Head of caudate nucleus (tissue), 42 donors: ENCODE measurements at regions not wholly inside any gene's neighbourhood (a gene's known extent, or its start where the extent isn't known, plus 50 kb on each side); places are given as distances from the start of the nearest gene placed in this dataset.
A peak's percentile ranks its signal among the peaks of the same experiment; 100 is the strongest.
"Not testable (repeated sequence)": the region's sequence is repeated elsewhere in the genome, so short reads cannot be mapped to it uniquely, and the experiment has no call there.

Source experiments
- DNase-seq, 42 donors: peaks; one replicate each; pipeline versions ENCODE4 v3.0.0 to v3.0.0-alpha.2; 2020 to 2021; ENCODE audit warnings: mixed read lengths in 7 of 42
- intact Hi-C: fragments of 100-400 bp; cut with DNase I; formaldehyde crosslinking; loops from one replicate; pipeline ENCODE4 v1.15.0; 2022

GRCh38 chr13:90893199-90893598, 454.3 kb upstream of the MIR17HG start:
- DNase-seq, intact Hi-C loops: not testable (repeated sequence)

- intact Hi-C loops: no loop called here
- no peak for DNase-seq
These were observed 451.5 kb upstream of the MIR17HG start for GRCh38 chr13:90896002-90896401.

GRCh38 chr13:90898811-90899210, 448.7 kb upstream of the MIR17HG start:
- no peak for DNase-seq
- intact Hi-C loops: no loop called here

GRCh38 chr13:90899416-90899815, 448.1 kb upstream of the MIR17HG start:
- no peak for DNase-seq
- intact Hi-C loops: no loop called here

- intact Hi-C loops: no loop called here
- DNase-seq: no peak
These were observed 445.2 kb upstream of the MIR17HG start for GRCh38 chr13:90902255-90902654.

- intact Hi-C loops: no loop called here
- no peak for DNase-seq
These were observed 440.9 kb upstream of the MIR17HG start for GRCh38 chr13:90906554-90906953.

- DNase-seq: no peak
- intact Hi-C loops: no loop called here
These were observed 438.7 kb upstream of the MIR17HG start for GRCh38 chr13:90908792-90909191.

- no peak for DNase-seq
- intact Hi-C loops: no loop called here
These were observed 437.4 kb upstream of the MIR17HG start for GRCh38 chr13:90910018-90910639.

GRCh38 chr13:90912247-90912646, 435.2 kb upstream of the MIR17HG start:
- DNase-seq: no peak
- intact Hi-C loops: no loop called here

DNA sequence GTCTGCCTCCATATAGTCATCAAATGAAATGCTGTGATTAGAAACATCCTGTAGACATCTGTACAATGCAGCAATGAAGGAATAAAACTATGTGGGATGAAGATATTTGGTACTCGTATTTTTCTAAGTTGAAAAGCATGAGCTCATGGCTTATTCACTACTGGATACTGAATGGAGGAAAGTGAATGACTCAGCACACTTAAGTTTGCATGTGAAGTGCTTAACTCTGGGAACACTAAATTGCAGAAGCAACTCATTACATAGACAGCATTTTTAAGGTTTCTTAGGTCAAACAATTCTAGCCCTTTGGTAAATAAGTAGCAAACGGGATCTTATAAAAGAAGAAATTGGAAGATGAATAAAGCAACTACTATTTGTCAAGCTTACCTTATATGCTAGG, 429.0 kb upstream of the MIR17HG start:
- peak in 2 of 42 donors; percentile 7 to 11 for DNase-seq

GRCh38 chr13:90919153-90919552, 428.3 kb upstream of the MIR17HG start:
- intact Hi-C loops: no loop called here

More for the DNA sequence above, 429.0 kb upstream of the MIR17HG start:
- intact Hi-C loops: no loop called here

GRCh38 chr13:90926459-90926858, 421.0 kb upstream of the MIR17HG start:
- intact Hi-C loops: no loop called here
- DNase-seq: no peak

More at GRCh38 chr13:90919153-90919552, 428.3 kb upstream of the MIR17HG start:
- DNase-seq: no peak

GRCh38 chr13:90928109-90928508, 419.4 kb upstream of the MIR17HG start:
- intact Hi-C loops: no loop called here
- no peak for DNase-seq

DNA sequence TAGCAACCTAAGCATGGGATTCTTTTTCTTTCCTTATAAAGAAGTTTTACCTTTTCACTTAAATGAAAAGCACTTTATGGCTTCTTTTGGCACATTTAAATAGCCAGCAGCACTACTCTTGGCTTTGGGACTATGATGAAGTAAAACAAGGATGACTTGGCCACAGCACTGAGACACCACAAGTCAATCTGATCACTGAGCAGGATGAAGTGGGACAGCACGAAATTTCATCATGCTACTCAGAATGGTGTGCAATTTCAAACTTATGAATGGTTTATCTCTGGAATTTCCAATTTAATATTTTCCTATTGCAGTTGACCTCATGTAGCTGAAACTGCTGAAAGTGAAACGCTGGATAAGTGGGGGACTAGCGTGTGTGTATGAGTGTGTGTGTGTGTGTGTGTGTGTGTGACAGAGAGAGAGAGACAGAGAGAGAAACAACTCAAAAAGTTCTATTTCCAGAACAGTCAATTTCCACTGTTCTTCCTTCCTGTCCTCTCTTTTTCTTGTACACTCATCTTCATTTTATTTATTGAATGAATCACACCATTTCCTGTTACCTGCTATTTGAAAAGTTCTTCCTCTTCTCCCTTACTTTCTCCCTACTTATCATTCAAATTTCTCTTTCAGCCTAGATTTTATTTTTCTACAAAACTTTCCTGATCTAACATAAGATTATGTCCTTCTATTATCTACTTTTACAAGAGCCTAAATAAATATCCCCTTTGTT, 414.2 kb upstream of the MIR17HG start:
- DNase-seq: no peak
- intact Hi-C loops: no loop called here

- intact Hi-C loops: no loop called here
- DNase-seq: no peak
These were observed 412.7 kb upstream of the MIR17HG start for GRCh38 chr13:90934741-90935140.

DNA sequence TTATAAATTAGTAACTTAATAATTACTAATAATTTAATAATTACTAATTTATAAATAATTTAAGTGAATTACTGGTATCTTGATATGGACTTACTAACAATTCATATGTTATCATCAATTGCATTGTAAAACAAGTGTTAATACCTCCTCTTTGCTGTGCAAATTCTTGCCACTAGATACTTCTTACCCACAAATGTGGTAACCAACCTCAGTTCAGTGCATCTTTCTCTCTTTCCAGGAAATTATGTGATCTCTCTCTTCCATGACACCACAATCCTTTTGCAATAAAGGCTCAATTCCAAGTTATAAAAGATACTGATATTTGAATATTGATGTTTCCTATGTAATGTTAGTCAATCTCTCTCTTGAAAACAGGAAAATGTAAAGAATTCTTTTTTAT, 408.6 kb upstream of the MIR17HG start:
- intact Hi-C loops: no loop called here
- DNase-seq: no peak

- intact Hi-C loops: no loop called here
- DNase-seq: no peak
These were observed 403.5 kb upstream of the MIR17HG start for GRCh38 chr13:90943946-90944345.

DNA sequence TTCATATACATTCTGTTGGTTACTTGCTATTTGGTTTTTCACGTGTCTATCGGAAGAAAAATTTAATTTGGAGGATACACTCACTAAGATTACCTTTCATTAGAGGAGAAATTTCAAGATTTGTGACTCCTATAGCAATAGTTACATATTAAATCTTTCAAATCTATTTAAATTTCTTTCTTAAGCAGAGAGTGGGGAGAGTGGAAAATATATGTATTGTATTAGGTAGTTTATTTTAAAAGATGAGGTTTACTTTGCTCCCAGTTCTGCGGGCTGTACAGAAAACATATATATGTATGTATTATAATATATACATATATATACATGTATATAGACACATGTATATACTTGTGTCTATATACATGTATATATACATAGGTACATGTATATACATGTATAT, 402.3 kb upstream of the MIR17HG start:
- intact Hi-C loops, DNase-seq: not testable (repeated sequence)

GRCh38 chr13:90946125-90946524, 401.4 kb upstream of the MIR17HG start:
- intact Hi-C loops, DNase-seq: not testable (repeated sequence)

DNA sequence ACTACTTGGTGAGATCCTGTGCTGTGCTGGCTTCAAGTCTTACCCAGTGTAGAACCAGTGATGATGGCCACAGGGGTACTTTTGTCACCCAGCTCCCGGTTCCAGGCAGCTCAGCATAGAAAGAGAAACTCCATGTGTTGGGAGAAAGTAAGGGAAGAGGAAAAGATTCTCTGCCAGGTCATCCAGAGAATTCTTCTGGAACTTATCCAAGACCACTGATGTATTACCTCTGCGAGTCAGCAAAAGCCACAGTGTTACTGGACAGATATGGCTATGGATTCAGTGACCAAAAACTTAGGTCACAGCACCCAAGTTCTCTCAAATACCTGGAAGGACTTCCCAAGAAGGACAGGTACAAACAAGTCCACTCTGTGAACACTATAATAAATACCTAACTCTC, 399.5 kb upstream of the MIR17HG start:
- no peak for DNase-seq
- intact Hi-C loops: no loop called here

DNA sequence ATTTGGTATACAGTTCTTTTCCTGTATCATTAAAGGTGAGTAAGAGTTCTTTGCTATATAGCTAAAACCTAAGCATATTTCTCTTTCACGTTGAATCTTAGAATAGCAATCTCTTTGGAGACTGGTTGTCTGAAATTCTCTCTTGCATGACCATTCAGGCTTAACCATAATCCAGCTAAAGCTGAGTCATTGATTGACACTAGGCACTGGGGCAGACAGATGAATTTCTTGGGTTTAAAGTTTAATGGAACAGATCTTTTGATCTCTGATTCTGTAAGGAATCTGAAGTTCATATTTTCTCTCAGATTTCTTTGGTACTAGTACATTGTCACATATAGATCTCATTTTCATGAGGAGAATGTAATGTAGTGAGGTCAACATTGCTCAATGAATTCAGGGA, 397.3 kb upstream of the MIR17HG start:
- no peak for DNase-seq
- intact Hi-C loops: no loop called here
